Muscle of arm (tissue), 1 donor: ENCODE measurements at regions not wholly inside any gene's neighbourhood (a gene's known extent, or its start where the extent isn't known, plus 50 kb on each side); places are given as distances from the start of the nearest gene placed in this dataset.
A peak's percentile ranks its signal among the peaks of the same experiment; 100 is the strongest.

Experiments used
- DNase-seq: peaks from one replicate; pipeline ENCODE4 v3.0.0-alpha.2; 2013

GRCh38 chr11:45518141-45518832 lies 147.1 kb downstream of the CHST1 start:
- no peak for DNase-seq

- no peak for DNase-seq
Measured at GRCh38 chr11:45517171-45517770, 148.2 kb downstream of the CHST1 start.

GRCh38 chr11:45513821-45514340 lies 151.5 kb downstream of the CHST1 start:
- DNase-seq = no peak

GRCh38 chr11:45512471-45513148 lies 152.8 kb downstream of the CHST1 start:
- DNase-seq = no peak

GRCh38 chr11:45511566-45511965 lies 153.9 kb downstream of the CHST1 start:
- no peak for DNase-seq

- no peak for DNase-seq
Measured at GRCh38 chr11:45507916-45508315, 157.5 kb downstream of the CHST1 start.

DNA sequence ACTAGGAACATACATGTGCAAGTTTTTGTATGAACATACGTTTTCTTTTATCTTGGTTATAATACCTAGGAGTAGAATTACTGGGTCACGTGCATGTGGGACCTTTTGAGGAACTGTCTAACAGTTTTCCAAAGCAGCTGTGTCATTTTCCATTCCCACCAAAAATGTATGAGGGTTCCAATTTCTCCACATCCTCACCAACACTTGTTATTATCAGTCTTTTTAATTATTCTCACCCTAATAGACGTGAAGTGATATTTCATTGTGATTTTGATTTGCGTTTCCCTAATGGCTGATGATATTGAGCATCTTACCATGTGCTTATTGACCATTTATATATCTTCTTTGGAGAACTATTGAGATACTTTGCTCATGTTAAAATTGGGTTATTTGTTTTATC lies 162.1 kb downstream of the CHST1 start:
- DNase-seq = no peak

- no peak for DNase-seq
Measured at GRCh38 chr11:45502226-45502545, 163.2 kb downstream of the CHST1 start.

DNA sequence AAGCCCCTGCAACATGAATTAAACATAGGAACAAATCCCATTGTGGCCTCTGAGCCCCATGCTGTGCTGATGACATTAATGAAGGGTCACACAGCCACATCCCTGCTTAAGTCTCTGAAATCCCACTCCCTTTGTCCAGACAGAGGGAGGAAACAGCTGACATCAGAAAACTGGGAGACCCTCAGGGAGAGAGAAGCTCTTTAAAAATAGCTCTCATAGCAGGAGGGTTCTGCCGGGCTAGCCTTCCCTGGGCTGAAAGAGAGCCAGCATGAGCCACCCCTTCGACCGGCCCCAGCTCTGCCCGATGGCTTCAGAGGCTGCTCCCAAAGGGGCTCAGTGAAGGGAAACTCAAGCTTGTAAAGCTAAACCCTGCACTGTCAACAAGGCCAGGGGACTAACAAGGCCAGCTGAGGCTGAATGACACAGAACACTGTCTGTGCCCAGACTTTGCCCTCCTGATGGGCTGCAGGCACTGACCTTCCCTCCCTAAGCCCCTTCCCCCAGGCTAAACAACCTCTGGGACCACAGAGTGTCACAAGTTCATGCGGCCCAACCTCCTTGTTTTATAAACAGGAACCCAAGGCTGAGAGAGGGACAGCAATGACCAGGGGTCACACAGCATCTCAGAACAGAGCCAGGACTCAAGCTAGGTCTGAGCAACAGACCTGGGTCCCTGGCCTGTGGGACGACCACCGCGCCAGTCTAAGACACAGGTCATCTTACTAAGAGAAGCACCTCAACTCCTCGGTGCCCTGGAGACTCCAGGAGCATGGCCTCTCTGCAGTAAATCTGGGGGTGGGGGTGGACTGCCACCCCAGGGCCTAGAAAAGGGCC lies 163.8 kb downstream of the CHST1 start:
- DNase-seq = no peak

GRCh38 chr11:45500451-45500850 lies 165.0 kb downstream of the CHST1 start:
- peak; percentile 38 for DNase-seq

- no peak for DNase-seq
Measured at GRCh38 chr11:45494738-45495137, 170.7 kb downstream of the CHST1 start.

DNA sequence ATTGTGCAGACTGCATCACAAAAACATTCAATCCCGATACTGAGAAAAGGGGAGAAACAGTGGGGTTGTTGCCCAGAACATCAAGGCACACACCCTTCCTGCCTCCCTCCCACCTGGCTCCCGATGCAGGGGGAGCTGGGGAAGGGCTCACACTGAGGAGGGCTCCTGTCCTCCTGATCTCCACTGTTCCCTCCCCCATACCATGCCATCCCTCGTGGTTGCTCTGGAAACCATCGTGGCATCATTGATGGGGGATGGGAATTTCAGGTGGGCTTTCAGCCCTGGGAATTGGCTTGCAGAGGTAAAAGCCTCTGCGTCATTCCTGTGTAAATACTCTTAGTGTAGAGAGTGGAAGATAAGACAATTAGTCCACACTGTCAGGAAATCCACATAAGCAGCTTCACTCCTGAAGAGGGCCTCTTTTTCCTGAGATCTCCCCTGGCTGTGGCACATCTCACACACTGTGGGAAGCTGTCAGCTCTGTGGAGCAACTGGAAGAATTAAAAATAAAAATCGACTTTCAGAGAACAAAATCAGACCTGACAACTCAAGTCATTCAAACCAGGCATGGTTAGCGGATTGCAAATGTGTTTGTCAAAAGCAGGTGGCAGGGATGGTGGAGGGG lies 176.0 kb downstream of the CHST1 start:
- no peak for DNase-seq

- no peak for DNase-seq
Measured at GRCh38 chr11:45486461-45486860, 179.0 kb downstream of the CHST1 start.

DNA sequence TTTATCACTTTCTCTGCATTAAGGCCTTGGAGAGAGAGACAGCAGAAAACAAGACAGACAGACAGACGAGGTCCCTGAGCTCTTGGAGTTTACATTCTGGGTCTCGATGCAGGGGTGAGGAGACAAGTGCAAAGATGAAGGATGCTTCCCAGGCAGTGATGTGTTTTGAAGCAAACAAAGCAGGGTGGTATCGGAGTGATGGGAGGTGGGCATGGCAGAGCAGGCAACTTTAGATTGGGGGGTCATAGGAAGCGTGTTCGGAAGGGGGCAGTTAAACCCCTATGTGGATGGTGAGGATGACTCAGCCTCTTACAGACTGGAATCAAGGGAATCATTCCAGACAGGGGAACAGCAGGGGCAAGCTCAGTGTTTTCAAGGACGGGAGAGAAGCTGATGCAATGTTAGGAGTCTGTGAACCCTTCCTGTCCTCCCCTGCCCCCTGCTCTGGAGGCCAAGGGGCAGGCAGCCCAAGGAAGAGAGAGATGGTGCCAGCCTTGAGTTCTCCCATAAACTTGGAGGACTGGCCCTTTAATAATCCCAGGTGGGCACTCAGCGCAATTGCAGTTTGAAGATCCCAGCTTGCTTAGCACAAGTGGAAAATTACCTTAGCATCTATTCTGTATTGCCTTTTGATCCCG lies 180.2 kb downstream of the CHST1 start:
- no peak for DNase-seq

- DNase-seq = no peak
Measured at GRCh38 chr11:45484326-45484883, 181.0 kb downstream of the CHST1 start.

DNA sequence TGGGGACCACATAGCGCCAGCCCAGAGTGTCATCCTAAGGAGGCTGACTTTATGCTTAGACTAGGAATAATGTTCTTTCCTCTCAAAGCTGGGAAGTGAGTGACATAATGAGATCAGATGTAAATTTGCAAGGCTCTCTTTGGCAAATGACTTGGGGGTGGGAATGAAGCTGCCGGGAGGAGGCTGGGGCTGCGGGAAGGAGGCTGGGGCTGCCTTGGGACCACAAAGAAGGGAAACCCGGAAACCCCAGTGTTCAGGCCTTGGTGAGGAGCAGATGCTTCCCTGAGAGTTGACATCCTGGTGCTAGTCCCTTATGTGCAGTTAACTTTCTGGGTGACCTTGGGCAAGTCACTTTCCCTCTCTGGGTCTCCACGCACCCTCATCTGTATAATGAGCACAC lies 182.0 kb downstream of the CHST1 start:
- DNase-seq = no peak

DNA sequence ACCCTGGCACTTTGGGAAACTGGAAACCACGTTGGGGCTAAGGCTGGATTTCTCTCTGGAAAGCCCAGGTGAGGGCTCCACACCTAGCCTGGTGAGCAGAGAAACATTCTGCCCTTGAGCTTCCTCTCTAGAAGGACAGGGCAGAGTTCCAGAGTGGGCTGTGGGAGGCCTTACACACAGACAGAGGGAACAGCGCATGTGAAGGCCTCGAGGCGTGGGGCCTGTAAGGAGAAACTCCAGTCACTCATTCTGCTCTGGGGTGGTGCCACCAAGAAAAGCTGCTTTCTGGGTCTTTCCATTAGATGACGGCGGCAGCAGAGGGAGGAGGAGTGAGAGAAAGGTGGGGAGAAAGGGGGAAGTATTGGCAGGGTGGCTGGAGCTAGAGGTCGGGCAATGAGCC lies 183.1 kb downstream of the CHST1 start:
- DNase-seq = no peak

DNA sequence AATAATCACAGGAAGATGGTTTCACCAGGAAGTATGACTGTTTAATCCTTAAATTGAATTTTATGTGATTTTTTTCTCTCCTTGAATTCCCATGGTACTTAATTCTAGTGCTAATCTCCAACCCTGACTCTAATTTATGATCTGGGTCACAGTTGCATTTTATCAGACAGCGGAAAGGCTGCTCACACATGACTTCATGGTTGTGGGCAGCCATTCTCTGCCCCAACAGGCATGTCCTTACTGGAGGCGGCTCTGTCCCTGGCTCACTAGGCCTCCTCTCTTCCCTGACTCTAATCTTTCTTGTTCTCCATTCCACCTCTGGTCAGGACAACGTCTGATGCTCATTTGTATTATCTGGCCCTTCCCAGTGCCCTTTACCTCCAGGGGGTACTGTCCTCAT lies 184.4 kb downstream of the CHST1 start:
- no peak for DNase-seq

DNA sequence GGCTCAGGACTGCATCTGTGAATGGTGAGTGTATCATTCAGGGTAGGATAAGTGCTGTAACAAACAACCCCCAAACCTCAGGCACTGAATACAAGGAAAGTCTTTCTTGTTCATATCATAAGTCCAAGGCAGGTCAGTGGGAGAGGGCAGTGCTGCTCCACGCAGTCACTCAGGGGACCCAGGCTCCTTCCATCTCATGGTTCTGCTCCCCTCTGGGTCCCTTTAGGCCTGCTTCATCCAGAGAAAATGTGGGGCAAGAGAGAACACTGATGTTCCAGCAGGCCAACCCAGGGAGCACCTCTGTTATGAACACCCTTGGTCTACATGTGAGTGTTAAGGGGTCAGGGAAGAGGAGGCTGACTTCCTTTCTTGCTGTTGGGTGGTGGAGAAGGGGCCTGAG lies 187.8 kb downstream of the CHST1 start:
- DNase-seq = no peak

- DNase-seq = no peak
Measured at GRCh38 chr11:45476126-45476525, 189.3 kb downstream of the CHST1 start.

- DNase-seq = no peak
Measured at GRCh38 chr11:45475173-45475572, 189.0 kb upstream of the SYT13 start.
